Renal cortex interstitium (tissue), 11 donors: ENCODE measurements at regions not wholly inside any gene's neighbourhood (a gene's known extent, or its start where the extent isn't known, plus 50 kb on each side); places are given as distances from the start of the nearest gene placed in this dataset.

ENCODE experiments used
- DNase-seq, 11 donors: peaks; one replicate each; pipeline ENCODE4 v3.0.0-alpha.2; 2013; ENCODE audit warnings: low read depth in 9 of 11, low spot score in 4 of 11; ENCODE audit errors: extremely low read depth in 1 of 11

DNA sequence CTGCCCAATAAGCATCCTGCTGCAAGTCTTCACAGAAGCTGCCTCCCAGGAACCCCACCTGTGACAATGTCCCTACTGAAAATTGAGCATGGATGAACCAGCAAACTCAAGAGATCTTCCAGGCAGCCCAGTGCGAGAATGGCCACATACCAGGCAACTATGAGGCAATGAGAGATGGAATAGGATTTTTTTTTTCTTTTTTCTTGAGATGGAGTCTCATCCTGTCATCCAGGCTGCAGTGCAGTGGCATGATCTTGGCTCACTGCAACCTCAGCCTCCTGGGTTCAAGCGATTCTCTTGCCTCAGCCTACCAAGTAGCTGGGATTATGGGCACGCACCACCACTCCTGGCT is 60.9 kb upstream of the ARL8B start:
- no peak for DNase-seq

DNA sequence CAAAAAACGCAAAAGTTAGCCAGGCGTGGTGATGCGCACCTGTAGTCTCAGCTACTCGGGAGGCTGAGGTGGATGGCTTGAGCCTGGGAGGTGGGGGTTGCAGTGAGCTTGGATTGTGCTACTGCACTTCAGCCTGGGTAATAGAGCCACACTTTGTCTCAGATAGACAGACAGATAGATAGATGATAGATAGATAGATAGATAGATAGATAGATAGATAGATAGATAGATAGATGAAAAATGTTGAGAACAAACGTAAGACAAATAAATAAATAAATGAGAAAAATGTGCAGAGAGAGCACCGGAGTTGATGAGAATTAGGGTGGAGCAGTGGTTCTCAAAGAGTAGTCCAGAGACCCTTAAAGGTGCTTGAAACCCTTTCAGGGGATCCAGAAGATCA is 58.4 kb upstream of the ARL8B start:
- DNase-seq, result no peak

DNA sequence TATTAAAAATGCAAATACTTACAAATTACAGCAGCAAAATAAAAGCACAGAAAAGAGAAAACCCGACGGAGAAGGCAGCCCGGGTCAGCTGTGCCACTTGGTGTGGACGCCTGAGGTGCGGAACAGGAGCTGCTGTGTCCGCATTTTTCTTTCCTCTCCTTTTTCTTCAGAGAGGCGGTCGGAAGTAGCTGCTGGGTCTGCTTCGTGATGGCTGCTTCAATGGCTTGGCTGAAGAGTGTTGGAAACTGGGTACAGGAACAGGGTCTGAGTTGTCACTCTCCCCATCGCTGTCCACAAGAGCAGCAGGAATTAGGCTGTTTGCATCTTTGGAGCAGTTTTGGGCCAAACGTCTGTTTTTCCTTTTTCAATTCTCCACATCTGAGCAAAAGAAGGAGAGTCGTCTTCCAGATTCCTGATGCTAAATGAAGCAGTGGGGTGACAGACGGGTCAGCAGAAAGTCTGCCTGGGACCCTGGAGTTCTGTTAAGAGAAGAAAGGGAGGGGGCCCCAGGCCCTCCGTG is 53.5 kb upstream of the ARL8B start:
- DNase-seq, result no peak

DNA sequence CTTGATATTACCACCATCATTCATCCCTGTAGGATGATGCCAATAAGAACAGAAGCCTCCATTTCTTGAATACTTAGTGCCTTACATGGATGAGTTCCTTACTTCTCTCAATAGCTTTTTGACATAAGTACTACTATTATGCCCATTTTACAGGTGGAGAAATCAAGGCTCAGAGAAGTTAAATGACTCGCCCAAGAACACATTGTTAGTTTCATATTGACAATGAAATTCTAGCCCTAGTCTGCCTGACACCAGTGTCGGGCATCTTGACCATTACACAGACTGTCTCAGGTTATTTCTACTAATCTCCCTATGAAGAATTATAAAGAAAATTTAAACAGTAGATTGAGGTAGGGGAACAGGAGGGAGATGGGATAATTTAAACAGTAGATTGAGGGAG is 52.5 kb upstream of the ARL8B start:
- no peak for DNase-seq

- no peak for DNase-seq
Measured at GRCh38 chr3:5071061-5071460, 51.0 kb upstream of the ARL8B start.

DNA sequence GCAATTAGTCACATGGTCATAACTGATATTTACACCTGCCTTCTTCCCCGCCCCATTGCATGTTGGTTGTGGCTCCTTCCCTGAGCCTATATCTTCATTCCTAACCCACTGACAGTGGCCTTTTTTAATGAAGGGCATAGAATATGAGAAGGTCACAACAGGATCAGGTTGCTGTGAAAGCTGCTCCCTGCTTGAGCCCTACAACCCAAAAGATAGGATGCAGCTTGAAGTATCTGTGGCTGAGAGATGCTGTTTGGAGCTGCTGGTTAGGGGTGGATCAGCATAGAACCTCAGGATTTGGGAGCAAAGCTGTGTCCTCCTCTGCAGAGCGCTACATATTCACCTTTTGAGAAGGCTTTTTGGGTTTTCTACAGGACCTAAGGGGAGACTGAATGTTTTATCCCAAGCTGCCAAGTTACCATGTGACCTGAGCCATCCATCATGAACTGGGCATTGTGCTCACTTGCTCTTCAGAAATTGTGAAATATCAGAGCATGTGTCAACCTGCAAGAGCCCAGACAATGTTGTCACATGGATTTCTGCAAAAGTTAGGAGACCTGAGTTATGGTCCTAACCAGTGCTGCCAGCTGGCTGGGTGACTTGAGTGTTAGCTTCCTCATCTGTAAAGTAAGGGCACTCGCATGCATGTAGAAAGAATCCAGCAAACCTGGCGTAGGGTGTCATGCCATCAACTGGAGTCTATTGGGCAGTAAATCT is 49.8 kb upstream of the ARL8B start:
- no peak for DNase-seq
